DMS79 treated with DMSO at 0.1 percent for 48 hours (cell line): ENCODE measurements at regions not wholly inside any gene's neighbourhood (a gene's known extent, or its start where the extent isn't known, plus 50 kb on each side); places are given as distances from the start of the nearest gene placed in this dataset.
"Not testable (repeated sequence)": the region's sequence is repeated elsewhere in the genome, so short reads cannot be mapped to it uniquely, and the experiment has no call there.

Experiments used
- DNase-seq: peaks from one replicate; lab custom pipeline; 2025; lab: John Stamatoyannopoulos, UW

DNA sequence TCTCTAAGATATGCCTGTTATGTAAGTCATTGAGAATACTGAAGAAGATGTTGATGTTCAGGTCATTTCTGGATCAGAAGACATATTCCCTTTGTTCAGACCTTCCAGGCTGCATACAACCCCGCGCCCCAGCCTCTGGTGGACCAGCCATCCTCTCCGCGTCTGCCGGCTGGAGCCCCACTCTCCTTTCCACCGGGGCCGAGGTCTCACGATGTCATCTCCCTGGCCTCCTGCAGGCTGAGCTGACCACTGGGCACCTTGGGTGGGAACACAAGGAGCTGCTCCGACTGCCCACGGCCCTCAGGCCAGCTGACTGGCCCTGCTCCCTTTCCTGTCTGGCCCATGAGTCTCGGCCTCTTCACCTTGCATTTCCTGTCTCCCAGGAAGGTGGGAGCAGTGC is 124.6 kb downstream of the SHANK2 start:
- no peak for DNase-seq

DNA sequence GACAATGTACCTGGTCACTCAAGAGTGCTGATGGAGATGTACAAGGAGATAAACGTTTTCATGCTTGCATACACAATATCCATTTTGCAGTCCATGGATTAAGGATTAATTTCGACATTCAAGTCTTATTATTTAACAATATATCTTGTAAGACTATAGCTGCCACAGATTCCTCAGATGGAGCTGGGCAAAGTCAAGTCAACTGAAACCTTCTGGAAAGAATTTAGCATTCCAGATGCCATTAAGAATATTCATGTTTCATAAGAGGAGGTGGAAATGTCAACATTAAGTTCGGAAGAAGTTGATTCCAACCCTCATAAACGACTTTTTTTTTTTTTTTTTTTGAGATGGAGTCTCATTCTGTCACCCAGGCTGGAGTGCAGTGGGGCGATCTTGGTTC is 126.0 kb downstream of the SHANK2 start:
- not testable (repeated sequence) for DNase-seq

DNA sequence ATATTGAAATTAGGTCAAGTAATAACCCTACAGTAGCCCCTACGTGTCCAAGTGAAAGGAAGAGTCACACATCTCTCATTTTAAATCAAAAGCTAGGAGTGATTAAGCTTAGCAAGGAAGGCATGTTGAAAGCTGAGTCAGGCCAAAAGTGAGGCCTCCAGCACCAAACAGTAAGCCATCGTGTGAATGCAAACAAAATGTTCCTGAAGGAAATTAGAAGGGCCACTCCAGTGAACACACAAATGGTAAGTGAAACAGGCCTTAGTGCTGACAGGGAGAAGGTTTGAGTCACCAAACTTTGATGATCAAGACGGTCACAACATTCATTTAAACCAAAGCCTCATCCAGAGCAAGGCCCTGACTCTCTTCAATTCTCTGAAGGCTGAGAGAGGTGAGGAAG is 127.2 kb downstream of the SHANK2 start:
- DNase-seq: no peak

DNA sequence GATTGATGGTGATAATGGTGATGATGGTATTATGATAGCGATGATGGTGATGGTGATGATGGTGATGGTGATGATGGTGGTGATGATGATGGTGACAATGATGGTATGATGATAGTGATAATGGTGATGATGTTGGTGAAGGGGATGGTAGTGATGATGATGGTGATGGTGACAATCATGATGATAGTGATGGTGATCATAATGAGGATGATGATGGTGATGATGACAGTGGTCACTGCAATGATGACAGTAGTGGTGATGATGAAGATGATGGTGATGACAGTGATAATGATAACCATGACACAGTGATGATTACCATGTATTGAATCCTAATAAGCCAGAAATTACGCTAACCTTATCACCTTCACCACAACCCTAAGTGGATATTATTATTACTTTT is 128.2 kb downstream of the SHANK2 start:
- DNase-seq: no peak

- DNase-seq: peak; percentile 76
Measured at GRCh38 chr11:71120471-71120896, 131.9 kb downstream of the SHANK2 start.

- no peak for DNase-seq
Measured at GRCh38 chr11:71119656-71120269, 132.6 kb downstream of the SHANK2 start.

DNA sequence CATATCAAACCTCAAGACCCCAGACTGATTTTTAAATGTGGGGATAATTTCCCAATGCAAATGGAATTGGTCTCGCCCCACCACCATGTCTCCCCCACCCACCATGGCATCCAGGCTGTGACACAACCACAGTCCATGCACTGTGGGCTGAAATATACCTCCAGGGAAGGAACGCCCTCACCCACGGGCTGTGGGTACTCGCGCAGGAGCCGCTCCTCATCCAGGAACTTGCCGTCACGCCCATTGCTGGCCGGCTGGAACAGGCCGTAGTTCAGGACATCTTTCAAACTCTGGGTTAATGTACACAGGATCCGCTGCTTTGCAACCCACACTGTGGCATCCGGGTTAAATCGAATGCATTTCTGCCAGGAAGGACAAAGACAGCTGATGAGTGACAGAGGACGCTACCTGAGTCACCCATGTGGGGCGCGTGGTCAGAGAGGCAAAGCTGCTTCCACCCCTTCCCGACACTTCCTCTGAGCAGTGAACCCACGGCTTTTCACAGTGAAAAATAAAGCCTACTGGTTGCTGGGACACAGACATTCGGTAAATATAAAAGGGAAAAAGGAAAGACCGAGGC is 133.6 kb downstream of the SHANK2 start:
- no peak for DNase-seq

DNA sequence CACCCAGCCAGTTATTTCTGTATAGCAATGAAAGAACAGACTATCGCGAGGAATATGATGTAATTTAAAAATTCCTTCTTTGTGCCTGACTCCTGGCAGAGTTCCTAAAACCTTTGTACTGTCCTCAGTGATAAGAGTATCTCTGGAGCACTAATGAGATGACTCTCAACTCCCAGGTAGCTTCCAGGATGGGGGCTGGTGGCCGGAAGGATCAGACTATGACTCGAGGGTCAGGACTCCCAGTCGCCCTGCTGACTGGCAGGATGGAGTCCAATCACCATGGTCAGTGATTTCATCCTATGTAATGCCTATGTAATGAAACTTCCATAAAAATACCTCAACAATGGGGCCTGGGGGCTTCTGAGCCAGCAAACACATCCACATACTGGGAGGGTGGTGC is 135.1 kb downstream of the SHANK2 start:
- no peak for DNase-seq

DNA sequence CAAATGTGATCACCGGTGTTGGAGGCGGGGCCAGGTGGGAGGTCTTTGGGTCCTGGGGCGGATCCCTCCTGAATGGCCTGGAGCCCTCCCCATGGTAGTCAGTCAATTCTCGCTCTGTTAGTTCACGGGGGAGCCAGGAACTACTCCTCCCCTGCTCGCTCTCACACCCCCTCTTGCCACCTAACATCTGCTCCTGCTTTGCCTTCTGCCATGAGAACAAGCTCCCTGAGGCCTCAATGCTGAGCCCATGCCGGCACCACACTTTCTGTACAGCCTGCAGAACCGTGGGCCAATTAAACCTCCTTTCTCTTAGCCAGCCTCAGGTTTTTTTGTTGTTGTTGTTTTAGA is 135.7 kb downstream of the SHANK2 start:
- DNase-seq: no peak

DNA sequence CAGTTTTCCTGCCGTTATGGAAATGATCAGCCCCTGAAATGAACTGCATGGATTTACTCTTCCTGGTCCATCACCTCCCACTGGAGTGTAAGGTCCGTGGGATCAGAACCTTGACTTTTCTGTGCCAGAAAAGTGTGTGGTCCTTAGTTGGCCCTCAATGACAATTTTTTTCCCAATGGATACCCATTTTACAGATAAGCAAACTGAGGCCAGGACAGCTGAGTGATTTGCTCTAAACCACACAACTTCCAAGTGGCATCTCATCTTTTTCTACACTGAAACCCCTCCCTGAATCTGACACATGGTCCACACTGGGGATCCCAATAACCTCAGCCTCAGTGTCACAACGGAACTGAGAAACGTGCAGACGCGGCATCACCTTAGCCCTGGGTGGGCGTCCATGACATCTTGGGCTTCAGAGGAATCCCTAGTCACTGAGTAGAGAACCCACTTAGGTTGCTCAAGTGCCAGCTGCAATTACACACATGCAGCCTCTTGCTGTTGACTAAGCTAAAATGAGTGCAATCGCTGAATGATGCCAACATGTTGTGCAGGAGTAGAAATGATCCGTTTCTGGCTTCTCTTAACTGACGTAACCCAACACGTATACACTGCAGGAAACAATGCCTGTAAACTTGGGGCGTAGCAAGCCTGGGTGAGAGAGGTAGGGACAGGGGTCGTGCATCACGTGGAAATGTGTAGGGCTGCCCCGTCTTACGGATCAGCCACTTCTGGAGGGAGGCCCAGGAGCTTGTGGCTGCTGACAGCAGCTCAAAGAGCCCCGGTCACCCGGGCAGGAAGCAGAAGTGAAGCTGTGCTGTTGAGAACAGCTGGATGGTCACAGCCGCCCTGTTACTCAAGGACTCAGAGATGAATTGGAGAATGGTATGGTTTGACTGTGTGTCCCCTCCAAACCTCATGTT is 136.3 kb downstream of the SHANK2 start:
- DNase-seq: peak; percentile 89

GRCh38 chr11:71114124-71114851 is 138.1 kb downstream of the SHANK2 start:
- DNase-seq: peak; percentile 10

DNA sequence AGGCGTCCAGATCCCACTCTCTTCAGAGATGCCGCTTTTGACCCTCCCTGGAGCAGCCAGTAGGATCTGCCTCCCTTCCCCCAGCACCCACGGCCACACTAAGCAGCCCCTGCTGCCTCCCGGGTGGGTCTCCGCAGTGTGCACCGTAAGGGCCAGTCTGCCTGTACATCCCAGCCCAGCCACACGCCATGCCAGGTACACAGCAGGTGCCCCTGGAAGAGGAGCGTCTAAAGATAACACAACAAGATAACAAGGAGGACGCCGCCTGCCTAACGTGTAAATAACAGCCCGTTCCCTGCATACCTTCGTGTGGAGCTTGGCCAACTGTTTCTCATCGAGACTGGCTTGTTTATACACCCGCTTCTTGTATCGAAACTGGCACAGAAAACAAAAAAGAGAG is 139.4 kb downstream of the SHANK2 start:
- peak; percentile 64 for DNase-seq

GRCh38 chr11:71112454-71112853 is 139.9 kb downstream of the SHANK2 start:
- peak; percentile 72 for DNase-seq

- DNase-seq: no peak
Measured at GRCh38 chr11:71109586-71109985, 142.8 kb downstream of the SHANK2 start.

- DNase-seq: no peak
Measured at GRCh38 chr11:71109186-71109585, 143.2 kb downstream of the SHANK2 start.

- no peak for DNase-seq
Measured at GRCh38 chr11:71108013-71108865, 144.1 kb downstream of the SHANK2 start.

GRCh38 chr11:71106671-71107070 is 145.7 kb downstream of the SHANK2 start:
- DNase-seq: no peak

- DNase-seq: no peak
Measured at GRCh38 chr11:71103266-71103665, 149.1 kb downstream of the SHANK2 start.

DNA sequence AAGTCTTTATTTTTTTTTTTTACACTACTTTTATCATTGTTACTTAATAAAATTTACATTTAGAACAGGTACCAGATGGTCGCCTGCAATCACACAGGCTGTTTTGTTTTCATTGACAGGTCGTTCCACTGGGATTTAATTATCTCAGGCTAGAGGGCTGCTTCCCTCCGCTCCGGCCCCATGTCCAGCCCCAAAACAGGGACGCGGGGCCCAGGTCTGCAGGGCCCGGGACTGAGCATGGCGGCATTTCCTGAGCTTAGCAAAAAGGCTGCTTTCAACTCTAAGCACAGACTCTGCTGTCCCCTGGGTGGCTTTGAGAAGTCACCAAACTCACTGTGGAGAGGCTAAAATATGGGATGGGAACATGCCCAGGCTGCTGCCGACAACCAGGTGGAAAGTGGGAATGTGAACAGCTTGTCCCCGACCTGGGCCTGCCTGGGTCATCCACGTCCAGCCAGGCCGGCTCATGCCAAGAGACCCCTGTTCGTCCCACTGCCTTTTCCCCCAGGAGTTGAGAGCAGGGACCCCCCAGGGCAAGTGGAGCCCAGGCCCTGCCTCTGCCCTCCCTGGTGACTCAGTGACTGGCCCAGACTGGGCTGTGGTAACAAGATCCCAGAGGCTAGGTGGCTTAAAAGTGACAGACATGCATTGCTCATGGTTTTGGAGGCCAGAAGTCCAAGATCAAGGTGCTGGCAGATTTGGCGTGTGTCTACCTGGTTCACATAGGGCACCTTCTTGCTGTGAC is 150.0 kb downstream of the SHANK2 start:
- no peak for DNase-seq

DNA sequence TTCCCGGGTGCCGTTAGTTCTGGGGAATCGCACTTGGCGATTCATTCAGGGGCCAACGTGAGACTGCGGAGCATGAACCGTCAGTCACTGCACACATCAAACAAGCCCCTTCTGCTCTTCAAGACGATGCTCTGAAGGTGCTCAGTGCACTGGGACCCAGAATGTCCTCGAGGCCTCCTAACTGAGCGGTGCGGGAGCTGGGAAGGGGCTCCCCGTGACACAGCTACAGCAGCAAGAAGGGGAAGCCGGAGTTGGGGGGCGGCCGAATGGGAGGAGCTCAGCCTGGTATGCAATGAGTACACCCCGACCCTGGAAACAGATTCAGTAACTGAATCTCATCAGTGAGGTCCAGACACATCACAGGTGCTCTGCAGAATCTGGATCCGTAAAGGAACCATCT is 150.8 kb downstream of the SHANK2 start:
- no peak for DNase-seq

DNA sequence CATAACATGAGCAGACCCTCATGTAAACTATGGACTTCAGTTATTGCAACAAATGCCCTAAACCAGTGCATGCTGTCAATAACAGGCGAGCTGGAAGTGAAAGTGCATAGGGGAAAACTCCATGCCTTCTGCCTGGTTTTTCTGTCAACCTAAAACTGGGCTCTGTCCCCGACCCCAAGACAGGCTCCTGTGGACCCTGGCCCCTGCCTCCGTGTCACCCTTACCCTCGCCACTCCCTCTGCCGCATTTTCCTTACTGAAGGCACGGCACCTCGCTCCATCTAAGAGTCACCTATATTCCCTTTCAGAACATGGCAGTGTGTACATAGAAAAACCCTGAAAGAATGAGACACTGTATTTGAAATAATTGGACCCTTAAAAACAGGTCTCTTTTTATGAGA is 151.3 kb downstream of the SHANK2 start:
- DNase-seq: no peak
